Pancreas (tissue), 10 donors: ENCODE measurements at regions not wholly inside any gene's neighbourhood (a gene's known extent, or its start where the extent isn't known, plus 50 kb on each side); places are given as distances from the start of the nearest gene placed in this dataset.

Source experiments
- ATAC-seq, 4 donors: fragments of 200-7000 bp; cut with Tn5 transposase; one replicate each; pipeline versions ENCODE4 v1.8.0 to v1.9.1; 2020; ENCODE audit warnings: mild to moderate bottlenecking in 4 of 4, moderate library complexity in 4 of 4
- DNase-seq, 6 donors: peaks; one replicate each; pipeline ENCODE4 v3.0.0-alpha.2; 2020
- FAIRE-seq: peaks from 2 replicates; lab custom pipeline; 2012; peaks lifted over from hg19 to GRCh38; lab: Jason Lieb, UNC
- H3K27ac ChIP-seq, 4 donors: fragments of 200-600 bp; sonication (generic); 1 replicate in 3 of 4; 2 replicates in 1 of 4; pipeline versions ENCODE4 v1.5.0 to v1.8.0; 2020
- H3K27me3 ChIP-seq, 4 donors: fragments of 200-600 bp; one replicate each; pipeline ENCODE4 v1.8.0; 2021
- H3K36me3 ChIP-seq, 3 donors: fragments of 200-600 bp; sonication (generic) in 1 of 3; one replicate each; pipeline versions ENCODE4 v1.5.0 to v1.8.0; 2020 to 2021
- H3K4me1 ChIP-seq, 3 donors: fragments of 200-600 bp; one replicate each; pipeline ENCODE4 v1.8.0; 2021
- H3K4me3 ChIP-seq, 4 donors: fragments of 200-600 bp; sonication (generic) in 2 of 4; one replicate each; pipeline versions ENCODE4 v1.5.0 to v1.8.0; 2020 to 2021
- H3K9me3 ChIP-seq, 4 donors: fragments of 200-600 bp; one replicate each; pipeline ENCODE4 v1.8.0; 2021
- CTCF ChIP-seq, 4 donors: fragments of 200-600 bp; sonication (generic) in 3 of 4; IDR thresholded peaks; one replicate each; pipeline versions ENCODE4 v1.5.0 to v1.8.0; 2021; ENCODE audit warnings: antibody characterized with exemption in 4 of 4
- WGBS, 2 donors: extraction: QIAGEN DNeasy Blood & Tissue Kit; methylation state at CpG; one replicate each; pipeline ENCODE4 v1.1.7; 2013; 5-methylcytosine and 5-hydroxymethylcytosine counted together
- intact Hi-C, 3 donors: fragments of 100-400 bp; cut with DNase I; formaldehyde crosslinking; loops; one replicate each; pipeline versions ENCODE4 v1.11.1 to v1.14.2; 2022
- donor health status: healthy with polysubstance abuse.
- donor health status: DM: no; HTN: no; CAD: no; lungs with moderate emphysema.
- donor health status: DM: no; HTN: no; CAD: no.
- donor health status: control.
- donor health status: control.
- donor health status: Bipolar disorder and iron deficiency.
- donor health status: DM: yes; HTN: yes; CAD: no.
- donor health status: DM: no; HTN: no; CAD: no.
- donor health status: DM: no; HTN: no; CAD: no.
- donor health status: DM: yes; HTN: yes; CAD: no.

- ATAC-seq (no peak), FAIRE-seq (no peak), DNase-seq (peak in 1 of 6 donors; percentile 44)
- no peaks in the 10 kb centered on the region for H3K36me3 ChIP-seq
- H3K4me1 ChIP-seq = no peaks in the 10 kb centered on the region
- TF ChIP-seq CTCF (IDR thresholded peaks at IDR 0.05) = no peak
- no peak overlapping the region for H3K27ac ChIP-seq
- H3K9me3 ChIP-seq = no peaks in the 10 kb centered on the region
- 72 to 82% methylated on average over 9 of the region's 9 CpGs for WGBS, 2 donors
- intact Hi-C loops = no loop called here
- H3K4me3 ChIP-seq = no peak overlapping the region
- no peaks in the 10 kb centered on the region for H3K27me3 ChIP-seq
Observed at GRCh38 chr7:50211130-50212015, 93.1 kb upstream of the IKZF1 start.

- Histone ChIP-seq H3K4me3 (no peak overlapping the region), H3K27ac (no peak overlapping the region), H3K36me3 (no peaks in the 10 kb centered on the region), H3K27me3 (no peaks in the 10 kb centered on the region), H3K4me1 (no peaks in the 10 kb centered on the region), H3K9me3 (no peaks in the 10 kb centered on the region)
- ATAC-seq (no peak), DNase-seq (no peak), FAIRE-seq (no peak)
- TF ChIP-seq CTCF (IDR thresholded peaks at IDR 0.05) = no peak
- intact Hi-C loops = no loop called here
- 63 to 66% methylated on average over 6 of the region's 6 CpGs for WGBS, 2 donors
Observed at GRCh38 chr7:50210706-50211115, 93.8 kb upstream of the IKZF1 start.

- 39 to 49% methylated on average over 5 of the region's 5 CpGs for WGBS, 2 donors
- Histone ChIP-seq H3K27me3 (no peaks in the 10 kb centered on the region), H3K36me3 (no peaks in the 10 kb centered on the region), H3K27ac (no peak overlapping the region), H3K4me1 (no peaks in the 10 kb centered on the region), H3K4me3 (no peak overlapping the region), H3K9me3 (no peaks in the 10 kb centered on the region)
- ATAC-seq (no peak), FAIRE-seq (no peak), DNase-seq (no peak)
- intact Hi-C loops = loop anchor here in 2 of 3 donors (5.0 to 10.0 kb wide), 3 partner anchors 208 to 955 kb away; no protein-coding TSS in a partner anchor
- TF ChIP-seq CTCF (IDR thresholded peaks at IDR 0.05) = no peak
Observed at GRCh38 chr7:50209461-50210135, 94.9 kb upstream of the IKZF1 start.

GRCh38 chr7:50208378-50208982 is 96.0 kb upstream of the IKZF1 start:
- Histone ChIP-seq H3K27ac (no peak overlapping the region), H3K9me3 (no peaks in the 10 kb centered on the region), H3K27me3 (no peaks in the 10 kb centered on the region), H3K4me3 (no peak overlapping the region), H3K4me1 (no peaks in the 10 kb centered on the region), H3K36me3 (no peaks in the 10 kb centered on the region)
- ATAC-seq = no peak
- no peak for DNase-seq
- intact Hi-C loops = loop anchor here in 2 of 3 donors (5.0 to 10.0 kb wide), 3 partner anchors 209 to 956 kb away; no protein-coding TSS in a partner anchor
- no peak for TF ChIP-seq CTCF (IDR thresholded peaks at IDR 0.05)
- WGBS, 2 donors = 57 to 76% methylated on average over 5 of the region's 5 CpGs
- no peak for FAIRE-seq
